Smooth muscle cell (in vitro differentiated cells): ENCODE measurements at regions not wholly inside any gene's neighbourhood (a gene's known extent, or its start where the extent isn't known, plus 50 kb on each side); places are given as distances from the start of the nearest gene placed in this dataset.

Source experiments
- DNase-seq: peaks from one replicate; lab custom pipeline; 2025; ENCODE audit not compliant: unreplicated experiment; lab: John Stamatoyannopoulos, UW
- H2AFZ ChIP-seq: fragments of 200-600 bp; sonication (generic); 2 replicates; pipeline ENCODE4 v1.6.0; 2016; ENCODE audit warnings: antibody characterized with exemption, low read depth, mild to moderate bottlenecking
- H3F3A ChIP-seq: fragments of 200-600 bp; sonication (generic); 2 replicates; pipeline ENCODE4 v1.6.0; 2017; ENCODE audit warnings: antibody characterized with exemption, low read depth
- H3K27ac ChIP-seq: fragments of 200-600 bp; sonication (generic); 2 replicates; pipeline ENCODE4 v1.5.1; 2016; ENCODE audit warnings: low read depth, mild to moderate bottlenecking
- H3K27me3 ChIP-seq: fragments of 200-600 bp; sonication (generic); 2 replicates; pipeline ENCODE4 v1.6.1; 2016; ENCODE audit warnings: low read depth, mild to moderate bottlenecking
- H3K36me3 ChIP-seq: fragments of 200-600 bp; sonication (generic); 2 replicates; pipeline ENCODE4 v1.5.1; 2016; ENCODE audit warnings: low read depth
- H3K4me1 ChIP-seq: fragments of 200-600 bp; sonication (generic); 2 replicates; pipeline ENCODE4 v1.5.1; 2016; ENCODE audit warnings: low read depth
- H3K4me2 ChIP-seq: fragments of 200-600 bp; sonication (generic); 2 replicates; pipeline ENCODE4 v1.6.0; 2016; ENCODE audit warnings: mild to moderate bottlenecking
- H3K4me3 ChIP-seq: fragments of 200-600 bp; sonication (generic); 2 replicates; pipeline ENCODE4 v1.5.1; 2016; ENCODE audit warnings: mild to moderate bottlenecking
- H3K79me2 ChIP-seq: fragments of 200-600 bp; sonication (generic); 2 replicates; pipeline ENCODE4 v1.6.0; 2016; ENCODE audit warnings: low read depth, mild to moderate bottlenecking
- H3K9ac ChIP-seq: fragments of 200-600 bp; sonication (generic); 2 replicates; pipeline ENCODE4 v1.6.0; 2016; ENCODE audit warnings: low read depth
- H3K9me3 ChIP-seq: fragments of 200-600 bp; sonication (generic); replicated peaks from 2 replicates; pipeline ENCODE4 v1.5.1; 2016; ENCODE audit warnings: low read depth
- H4K20me1 ChIP-seq: fragments of 200-600 bp; sonication (generic); 2 replicates; pipeline ENCODE4 v1.6.0; 2016; ENCODE audit warnings: low read depth
- CTCF ChIP-seq: fragments of 200-600 bp; sonication (generic); IDR thresholded peaks from 2 replicates; pipeline ENCODE4 v1.5.1; 2017; ENCODE audit warnings: borderline replicate concordance, mild to moderate bottlenecking, antibody characterized with exemption; ENCODE audit not compliant: insufficient read depth, poor library complexity, severe bottlenecking
- WGBS: methylation state at CpG from one replicate; pipeline ENCODE4 v1.1.7; 2016; ENCODE audit warnings: low lambda C conversion rate; 5-methylcytosine and 5-hydroxymethylcytosine counted together

GRCh38 chr17:77496401-77496801 is 355.6 kb downstream of the SEC14L1 start:
- no peaks in the 10 kb centered on the region for H3K79me2 ChIP-seq
- H3K4me3 ChIP-seq = no peak overlapping the region
- 94% methylated on average over 12 of the region's 12 CpGs for WGBS
- no peak overlapping the region for H3K27ac ChIP-seq
- H3K4me1 ChIP-seq = no peaks in the 10 kb centered on the region
- no peak for DNase-seq
- peaks cover 58% of the 10 kb centered on the region for H4K20me1 ChIP-seq
- H3K27me3 ChIP-seq = no peaks in the 10 kb centered on the region
- H3K9ac ChIP-seq = no peak overlapping the region
- H3K36me3 ChIP-seq = no peaks in the 10 kb centered on the region
- no peak for TF ChIP-seq CTCF
- no peak overlapping the region for H3K4me2 ChIP-seq
- no peak overlapping the region for H2AFZ ChIP-seq
- no peaks in the 10 kb centered on the region for H3F3A ChIP-seq
- no peaks in the 10 kb centered on the region for H3K9me3 ChIP-seq

- Histone ChIP-seq H2AFZ (no peak overlapping the region), H3F3A (no peaks in the 10 kb centered on the region), H3K4me1 (no peaks in the 10 kb centered on the region), H3K9me3 (no peaks in the 10 kb centered on the region), H3K4me3 (no peak overlapping the region), H3K79me2 (no peaks in the 10 kb centered on the region), H3K27me3 (no peaks in the 10 kb centered on the region), H3K27ac (no peak overlapping the region), H3K4me2 (no peak overlapping the region), H3K9ac (no peak overlapping the region), H3K36me3 (no peaks in the 10 kb centered on the region), H4K20me1 (peaks cover 54% of the 10 kb centered on the region)
- TF ChIP-seq CTCF = no peak
- 97% methylated on average over 9 of the region's 9 CpGs for WGBS
- DNase-seq = no peak
Observed at GRCh38 chr17:77496831-77497577, 356.2 kb downstream of the SEC14L1 start.

- H3K79me2 ChIP-seq = no peaks in the 10 kb centered on the region
- no peaks in the 10 kb centered on the region for H3F3A ChIP-seq
- no peak overlapping the region for H3K9ac ChIP-seq
- no peak overlapping the region for H3K4me2 ChIP-seq
- no peaks in the 10 kb centered on the region for H3K9me3 ChIP-seq
- no peaks in the 10 kb centered on the region for H3K27me3 ChIP-seq
- H3K4me3 ChIP-seq = no peak overlapping the region
- peaks cover 49% of the 10 kb centered on the region for H4K20me1 ChIP-seq
- no peaks in the 10 kb centered on the region for H3K4me1 ChIP-seq
- no peak overlapping the region for H2AFZ ChIP-seq
- no peak overlapping the region for H3K27ac ChIP-seq
- 100% methylated on average over 7 of the region's 8 CpGs for WGBS
- DNase-seq = no peak
- H3K36me3 ChIP-seq = no peaks in the 10 kb centered on the region
- no peak for TF ChIP-seq CTCF
Observed at GRCh38 chr17:77497578-77497934, 356.8 kb downstream of the SEC14L1 start.
